HL-60 (cell line): ENCODE measurements at regions not wholly inside any gene's neighbourhood (a gene's known extent, or its start where the extent isn't known, plus 50 kb on each side); places are given as distances from the start of the nearest gene placed in this dataset.

Source experiments
- GABPA ChIP-seq: IDR thresholded peaks from 2 replicates; pipeline ENCODE4 v1.6.1; 2012; ENCODE audit warnings: low read depth
- POLR2AphosphoS5 ChIP-seq: IDR thresholded peaks from 2 replicates; pipeline ENCODE4 v1.6.1; 2012; ENCODE audit warnings: low read depth
- SPI1 ChIP-seq: IDR thresholded peaks from 2 replicates; pipeline ENCODE4 v1.6.1; 2012; ENCODE audit warnings: low read depth, mild to moderate bottlenecking, borderline replicate concordance
- TF ChIP-seq, protein P1 (sequence below): IDR thresholded peaks from one replicate; pipeline ENCODE4 v1.5.1; 2011; ENCODE audit warnings: low read length, control low read depth, inconsistent platforms; ENCODE audit not compliant: insufficient read depth
- TF ChIP-seq, protein P2 (sequence below): IDR thresholded peaks from 2 replicates; pipeline ENCODE4 v1.6.1; 2012; ENCODE audit warnings: low read depth; ENCODE audit not compliant: insufficient replicate concordance

DNA sequence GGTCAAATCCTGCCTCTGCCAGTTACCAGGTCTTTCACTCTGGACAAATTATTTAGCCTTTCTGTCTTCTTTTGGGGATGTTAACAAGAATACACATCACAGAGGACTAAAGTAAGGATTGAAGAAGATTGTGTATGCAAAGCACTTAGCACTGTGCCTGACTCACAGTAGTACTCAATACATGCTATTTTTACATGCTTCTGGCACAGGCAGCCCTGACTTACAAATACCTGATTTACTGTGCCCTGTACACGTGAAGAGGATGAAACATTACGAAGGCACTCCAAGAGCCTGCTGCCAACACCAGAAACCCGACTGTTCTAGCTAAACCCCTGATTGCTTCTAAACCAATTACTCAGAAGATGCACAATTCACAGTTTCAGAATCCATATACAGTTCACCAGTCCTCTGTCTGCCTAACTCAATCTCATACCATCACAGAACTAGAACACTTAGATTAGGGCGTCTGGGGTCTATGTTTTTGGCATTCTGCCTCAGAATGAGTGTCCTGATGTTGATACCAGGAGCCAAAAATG is 300.9 kb upstream of the DDI1 start:
- no peak for TF ChIP-seq GABPA
- TF ChIP-seq SPI1 = no peak
- TF ChIP-seq, protein P1, sequence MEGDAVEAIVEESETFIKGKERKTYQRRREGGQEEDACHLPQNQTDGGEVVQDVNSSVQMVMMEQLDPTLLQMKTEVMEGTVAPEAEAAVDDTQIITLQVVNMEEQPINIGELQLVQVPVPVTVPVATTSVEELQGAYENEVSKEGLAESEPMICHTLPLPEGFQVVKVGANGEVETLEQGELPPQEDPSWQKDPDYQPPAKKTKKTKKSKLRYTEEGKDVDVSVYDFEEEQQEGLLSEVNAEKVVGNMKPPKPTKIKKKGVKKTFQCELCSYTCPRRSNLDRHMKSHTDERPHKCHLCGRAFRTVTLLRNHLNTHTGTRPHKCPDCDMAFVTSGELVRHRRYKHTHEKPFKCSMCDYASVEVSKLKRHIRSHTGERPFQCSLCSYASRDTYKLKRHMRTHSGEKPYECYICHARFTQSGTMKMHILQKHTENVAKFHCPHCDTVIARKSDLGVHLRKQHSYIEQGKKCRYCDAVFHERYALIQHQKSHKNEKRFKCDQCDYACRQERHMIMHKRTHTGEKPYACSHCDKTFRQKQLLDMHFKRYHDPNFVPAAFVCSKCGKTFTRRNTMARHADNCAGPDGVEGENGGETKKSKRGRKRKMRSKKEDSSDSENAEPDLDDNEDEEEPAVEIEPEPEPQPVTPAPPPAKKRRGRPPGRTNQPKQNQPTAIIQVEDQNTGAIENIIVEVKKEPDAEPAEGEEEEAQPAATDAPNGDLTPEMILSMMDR = no peak
- no peak for TF ChIP-seq POLR2AphosphoS5
- TF ChIP-seq, protein P2, sequence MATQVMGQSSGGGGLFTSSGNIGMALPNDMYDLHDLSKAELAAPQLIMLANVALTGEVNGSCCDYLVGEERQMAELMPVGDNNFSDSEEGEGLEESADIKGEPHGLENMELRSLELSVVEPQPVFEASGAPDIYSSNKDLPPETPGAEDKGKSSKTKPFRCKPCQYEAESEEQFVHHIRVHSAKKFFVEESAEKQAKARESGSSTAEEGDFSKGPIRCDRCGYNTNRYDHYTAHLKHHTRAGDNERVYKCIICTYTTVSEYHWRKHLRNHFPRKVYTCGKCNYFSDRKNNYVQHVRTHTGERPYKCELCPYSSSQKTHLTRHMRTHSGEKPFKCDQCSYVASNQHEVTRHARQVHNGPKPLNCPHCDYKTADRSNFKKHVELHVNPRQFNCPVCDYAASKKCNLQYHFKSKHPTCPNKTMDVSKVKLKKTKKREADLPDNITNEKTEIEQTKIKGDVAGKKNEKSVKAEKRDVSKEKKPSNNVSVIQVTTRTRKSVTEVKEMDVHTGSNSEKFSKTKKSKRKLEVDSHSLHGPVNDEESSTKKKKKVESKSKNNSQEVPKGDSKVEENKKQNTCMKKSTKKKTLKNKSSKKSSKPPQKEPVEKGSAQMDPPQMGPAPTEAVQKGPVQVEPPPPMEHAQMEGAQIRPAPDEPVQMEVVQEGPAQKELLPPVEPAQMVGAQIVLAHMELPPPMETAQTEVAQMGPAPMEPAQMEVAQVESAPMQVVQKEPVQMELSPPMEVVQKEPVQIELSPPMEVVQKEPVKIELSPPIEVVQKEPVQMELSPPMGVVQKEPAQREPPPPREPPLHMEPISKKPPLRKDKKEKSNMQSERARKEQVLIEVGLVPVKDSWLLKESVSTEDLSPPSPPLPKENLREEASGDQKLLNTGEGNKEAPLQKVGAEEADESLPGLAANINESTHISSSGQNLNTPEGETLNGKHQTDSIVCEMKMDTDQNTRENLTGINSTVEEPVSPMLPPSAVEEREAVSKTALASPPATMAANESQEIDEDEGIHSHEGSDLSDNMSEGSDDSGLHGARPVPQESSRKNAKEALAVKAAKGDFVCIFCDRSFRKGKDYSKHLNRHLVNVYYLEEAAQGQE = no peak
